ENCODE measurements at regions not wholly inside any gene's neighbourhood (a gene's known extent, or its start where the extent isn't known, plus 50 kb on each side); places are given as distances from the start of the nearest gene placed in this dataset.

GRCh38 chr22:49017482-49018329 is 810.0 kb downstream of the BRD1 start:
- H3K9me3 ChIP-seq (replicated peaks in 1 of 11), result no peaks in the 10 kb centered on the region
- no peaks in the 10 kb centered on the region; a peak in 2 of 20 replicates for H3K4me1 ChIP-seq
- no peak overlapping the region for H3K4me3 ChIP-seq
- peaks cover 0 to 6% (median 0%) of the 10 kb centered on the region in 11 experiments; a peak in 3 of 22 replicates for H3K27me3 ChIP-seq
- no peak overlapping the region for H3K4me2 ChIP-seq
- H4K20me1 ChIP-seq, result peaks cover 0 to 9% (median 0%) of the 10 kb centered on the region in 11 experiments; a peak in 3 of 22 replicates
- no peaks in the 10 kb centered on the region for H3K36me3 ChIP-seq
- no peak overlapping the region for H3K9ac ChIP-seq
- TF ChIP-seq Cebpa-rat (IDR thresholded peaks at IDR 0.05), result no peak
- H3K27ac ChIP-seq, result no peak overlapping the region

GRCh38 chr22:49016909-49017481 is 810.7 kb downstream of the BRD1 start:
- H3K9ac ChIP-seq, result no peak overlapping the region
- peaks cover 0 to 9% (median 0%) of the 10 kb centered on the region in 11 experiments; a peak in 2 of 22 replicates for H4K20me1 ChIP-seq
- no peak overlapping the region for H3K4me2 ChIP-seq
- H3K9me3 ChIP-seq (replicated peaks in 1 of 11), result no peaks in the 10 kb centered on the region
- H3K27ac ChIP-seq, result no peak overlapping the region
- H3K36me3 ChIP-seq, result no peaks in the 10 kb centered on the region
- no peak overlapping the region for H3K4me3 ChIP-seq
- no peak for TF ChIP-seq Cebpa-rat (IDR thresholded peaks at IDR 0.05)
- no peaks in the 10 kb centered on the region; a peak in 2 of 20 replicates for H3K4me1 ChIP-seq
- 0 out of 22 replicates have a peak, but pooled peaks cover 0 to under 1% (median 0%) of the 10 kb centered on the region in 11 experiments for H3K27me3 ChIP-seq

GRCh38 chr22:49015993-49016908 is 811.4 kb downstream of the BRD1 start:
- H3K4me3 ChIP-seq, result no peak overlapping the region
- no peaks in the 10 kb centered on the region; a peak in 2 of 20 replicates for H3K4me1 ChIP-seq
- H4K20me1 ChIP-seq, result peaks cover 0 to 5% (median 0%) of the 10 kb centered on the region in 11 experiments; a peak in 1 of 22 replicates
- H3K4me2 ChIP-seq, result no peak overlapping the region
- H3K27me3 ChIP-seq, result no peaks in the 10 kb centered on the region
- TF ChIP-seq Cebpa-rat (IDR thresholded peaks at IDR 0.05), result no peak
- no peak overlapping the region for H3K9ac ChIP-seq
- H3K9me3 ChIP-seq (replicated peaks in 1 of 11), result no peaks in the 10 kb centered on the region
- no peaks in the 10 kb centered on the region for H3K36me3 ChIP-seq
- no peak overlapping the region for H3K27ac ChIP-seq

GRCh38 chr22:49015459-49015858 is 812.2 kb downstream of the BRD1 start:
- H3K4me3 ChIP-seq, result no peak overlapping the region
- 0 out of 22 replicates have a peak, but pooled peaks cover 0 to 3% (median 0%) of the 10 kb centered on the region in 11 experiments for H4K20me1 ChIP-seq
- H3K4me2 ChIP-seq, result no peak overlapping the region
- H3K9ac ChIP-seq, result no peak overlapping the region
- no peaks in the 10 kb centered on the region for H3K27me3 ChIP-seq
- H3K9me3 ChIP-seq (replicated peaks in 1 of 11), result no peaks in the 10 kb centered on the region
- no peak overlapping the region for H3K27ac ChIP-seq
- H3K36me3 ChIP-seq, result no peaks in the 10 kb centered on the region
- TF ChIP-seq Cebpa-rat (IDR thresholded peaks at IDR 0.05), result no peak
- no peaks in the 10 kb centered on the region; a peak in 2 of 20 replicates for H3K4me1 ChIP-seq

- H3K4me3 ChIP-seq, result no peak overlapping the region
- no peaks in the 10 kb centered on the region; a peak in 1 of 20 replicates for H3K4me1 ChIP-seq
- H3K4me2 ChIP-seq, result no peak overlapping the region
- H3K9me3 ChIP-seq (replicated peaks in 1 of 11), result no peaks in the 10 kb centered on the region
- TF ChIP-seq Cebpa-rat (IDR thresholded peaks at IDR 0.05), result no peak
- no peaks in the 10 kb centered on the region for H3K27me3 ChIP-seq
- 0 out of 22 replicates have a peak, but pooled peaks cover 0 to 3% (median 0%) of the 10 kb centered on the region in 11 experiments for H4K20me1 ChIP-seq
- no peak overlapping the region for H3K9ac ChIP-seq
- no peaks in the 10 kb centered on the region for H3K36me3 ChIP-seq
- no peak overlapping the region for H3K27ac ChIP-seq
Observed at GRCh38 chr22:49014227-49015201, 813.2 kb downstream of the BRD1 start.

DNA sequence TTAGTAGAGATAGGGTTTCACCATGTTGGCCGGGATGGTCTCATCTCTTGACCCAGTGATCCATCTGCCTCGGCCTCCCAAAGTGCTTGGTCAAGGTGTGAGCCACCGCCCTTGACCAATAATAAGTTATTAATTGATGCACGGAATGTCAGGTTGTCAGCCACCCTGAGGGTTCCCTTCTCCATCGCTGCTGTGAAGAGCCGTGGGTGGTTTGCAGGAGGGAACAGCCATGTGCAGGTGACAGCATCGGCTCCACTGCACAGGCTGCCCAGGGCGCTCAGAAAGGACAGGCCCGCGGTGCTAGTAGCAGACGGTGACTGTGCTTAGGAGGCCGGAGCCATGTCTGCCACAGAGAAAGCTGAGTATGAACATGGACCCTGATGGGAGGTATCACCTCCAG is 814.0 kb downstream of the BRD1 start:
- H3K27me3 ChIP-seq, result no peaks in the 10 kb centered on the region
- H3K36me3 ChIP-seq, result no peaks in the 10 kb centered on the region
- no peaks in the 10 kb centered on the region; a peak in 1 of 20 replicates for H3K4me1 ChIP-seq
- H4K20me1 ChIP-seq, result peaks cover 0 to 3% (median 0%) of the 10 kb centered on the region in 11 experiments; a peak in 1 of 22 replicates
- H3K9me3 ChIP-seq (replicated peaks in 1 of 11), result no peaks in the 10 kb centered on the region
- H3K4me3 ChIP-seq, result no peak overlapping the region
- no peak for TF ChIP-seq Cebpa-rat (IDR thresholded peaks at IDR 0.05)
- no peak overlapping the region for H3K4me2 ChIP-seq
- no peak overlapping the region for H3K9ac ChIP-seq
- H3K27ac ChIP-seq, result no peak overlapping the region

DNA sequence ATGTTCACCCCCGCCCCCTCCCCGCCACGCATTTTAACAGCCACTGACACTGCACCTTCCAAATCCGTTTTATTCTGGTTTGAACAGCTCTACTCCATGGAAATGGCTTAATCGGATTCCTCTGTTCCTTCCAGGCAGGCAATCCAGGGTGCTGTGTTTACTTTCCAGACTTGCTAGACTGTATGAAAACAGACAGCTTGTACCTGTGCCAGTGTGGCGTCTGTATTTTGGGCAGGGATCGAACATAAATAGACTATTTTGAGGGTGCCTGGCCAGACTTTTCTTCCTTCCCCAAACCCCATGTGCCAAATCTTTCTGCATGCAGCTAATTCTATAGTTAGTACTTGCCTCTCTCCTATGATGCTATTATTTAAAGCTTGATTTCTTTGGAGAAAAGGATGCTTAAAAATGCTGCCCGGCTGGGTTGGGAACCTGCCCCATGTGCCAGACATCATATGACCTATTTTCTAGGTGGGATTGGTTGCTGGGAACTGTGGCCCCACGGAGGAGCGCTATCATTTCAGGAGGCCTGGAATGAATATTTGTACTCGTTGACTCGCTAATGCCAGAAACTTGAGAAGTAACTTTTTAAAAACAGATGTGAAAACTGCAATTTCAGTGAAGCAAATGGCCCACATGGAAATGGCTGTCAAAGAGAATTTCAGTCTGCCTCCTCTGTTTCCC is 814.8 kb downstream of the BRD1 start:
- Histone ChIP-seq H3K4me2 (no peak overlapping the region), H4K20me1 (peaks cover 0 to 3% (median 0%) of the 10 kb centered on the region in 11 experiments; a peak in 1 of 22 replicates), H3K4me1 (no peaks in the 10 kb centered on the region; a peak in 1 of 20 replicates), H3K36me3 (no peaks in the 10 kb centered on the region), H3K9ac (no peak overlapping the region), H3K9me3 (replicated peaks in 1 of 11) (no peaks in the 10 kb centered on the region), H3K27ac (no peak overlapping the region), H3K4me3 (no peak overlapping the region), H3K27me3 (no peaks in the 10 kb centered on the region)
- no peak for TF ChIP-seq Cebpa-rat (IDR thresholded peaks at IDR 0.05)
